ENCODE measurements at regions not wholly inside any gene's neighbourhood (a gene's known extent, or its start where the extent isn't known, plus 50 kb on each side); places are given as distances from the start of the nearest gene placed in this dataset.

DNA sequence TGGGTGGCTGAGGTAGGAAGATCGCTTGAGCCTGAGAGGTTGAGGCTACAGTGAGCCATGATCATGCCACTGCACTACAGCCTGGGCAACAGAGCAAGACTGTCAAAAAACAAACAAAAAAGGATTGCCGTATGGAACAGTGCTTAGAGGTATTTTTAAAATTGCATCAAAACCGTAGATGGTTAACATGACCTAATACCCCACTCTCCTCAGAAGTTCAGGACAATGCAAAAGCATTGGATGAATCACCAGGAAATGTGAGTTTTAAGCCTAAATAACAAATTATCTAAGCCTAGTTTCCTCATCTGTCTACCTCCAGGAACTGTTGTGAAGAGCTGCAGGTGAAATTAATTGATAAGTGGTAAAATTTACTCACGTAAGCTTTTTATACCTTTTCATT, 123.8 kb upstream of the ID4 start:
- intact Hi-C loops (cut with micrococcal nuclease): no loop called here
- H3K36me3 Mint-ChIP-seq: no peaks in the 10 kb centered on the region
- Histone ChIP-seq H3K79me2 (ENCODE audit: insufficient read depth, low read length) (no peaks in the 10 kb centered on the region), H3K9me3 (replicated peaks in 1 of 2; ENCODE audit: control insufficient read depth in 1 of 2, insufficient read depth in 1 of 2, low read length in 2 of 2) (no peaks in the 10 kb centered on the region), H3K27ac (ENCODE audit: low read depth in 1 of 2, low read length in 2 of 2) (no peak overlapping the region), H3K27me3 (ENCODE audit: control insufficient read depth in 2 of 2, insufficient read depth in 2 of 2, low read length in 2 of 2) (no peaks in the 10 kb centered on the region), H2AFZ (ENCODE audit: insufficient read depth, low read depth, low read length, poor library complexity, severe bottlenecking) (no peak overlapping the region), H3K4me2 (replicated peaks; ENCODE audit: extremely low read depth, low read length, poor library complexity, severe bottlenecking) (no peak overlapping the region), H3K4me3 (replicated peaks in 1 of 3; ENCODE audit: low read depth in 2 of 3, low read length in 3 of 3) (no peak overlapping the region), H4K20me1 (ENCODE audit: insufficient read depth, low read length) (no peaks in the 10 kb centered on the region), H3K4me1 (ENCODE audit: control insufficient read depth in 1 of 2, insufficient read depth in 2 of 2, low read length in 2 of 2) (no peaks in the 10 kb centered on the region), H3K36me3 (replicated peaks in 1 of 2; ENCODE audit: control insufficient read depth in 1 of 2, insufficient read depth in 2 of 2, low read length in 2 of 2) (no peaks in the 10 kb centered on the region), H3K9ac (ENCODE audit: insufficient read depth, low read length, poor library complexity, severe bottlenecking) (no peak overlapping the region)
- no peaks in the 10 kb centered on the region for H3K4me1 Mint-ChIP-seq
- H3K27ac Mint-ChIP-seq: no peak overlapping the region
- H3K9me3 Mint-ChIP-seq: peaks cover 0 to 8% (median 0%) of the 10 kb centered on the region in 7 donors
- 88% methylated on average over 1 of the region's 4 CpGs for WGBS (ENCODE audit: insufficient coverage)
- TF ChIP-seq, protein P1, sequence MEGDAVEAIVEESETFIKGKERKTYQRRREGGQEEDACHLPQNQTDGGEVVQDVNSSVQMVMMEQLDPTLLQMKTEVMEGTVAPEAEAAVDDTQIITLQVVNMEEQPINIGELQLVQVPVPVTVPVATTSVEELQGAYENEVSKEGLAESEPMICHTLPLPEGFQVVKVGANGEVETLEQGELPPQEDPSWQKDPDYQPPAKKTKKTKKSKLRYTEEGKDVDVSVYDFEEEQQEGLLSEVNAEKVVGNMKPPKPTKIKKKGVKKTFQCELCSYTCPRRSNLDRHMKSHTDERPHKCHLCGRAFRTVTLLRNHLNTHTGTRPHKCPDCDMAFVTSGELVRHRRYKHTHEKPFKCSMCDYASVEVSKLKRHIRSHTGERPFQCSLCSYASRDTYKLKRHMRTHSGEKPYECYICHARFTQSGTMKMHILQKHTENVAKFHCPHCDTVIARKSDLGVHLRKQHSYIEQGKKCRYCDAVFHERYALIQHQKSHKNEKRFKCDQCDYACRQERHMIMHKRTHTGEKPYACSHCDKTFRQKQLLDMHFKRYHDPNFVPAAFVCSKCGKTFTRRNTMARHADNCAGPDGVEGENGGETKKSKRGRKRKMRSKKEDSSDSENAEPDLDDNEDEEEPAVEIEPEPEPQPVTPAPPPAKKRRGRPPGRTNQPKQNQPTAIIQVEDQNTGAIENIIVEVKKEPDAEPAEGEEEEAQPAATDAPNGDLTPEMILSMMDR (IDR thresholded peaks at IDR 0.05): no peak
- DNase-seq: no peak
- H3K4me3 Mint-ChIP-seq: no peak overlapping the region
- peaks cover 0 to 3% (median 0%) of the 10 kb centered on the region in 3 donors for H3K27me3 Mint-ChIP-seq (ENCODE audit: low read depth in 3 of 3)

DNA sequence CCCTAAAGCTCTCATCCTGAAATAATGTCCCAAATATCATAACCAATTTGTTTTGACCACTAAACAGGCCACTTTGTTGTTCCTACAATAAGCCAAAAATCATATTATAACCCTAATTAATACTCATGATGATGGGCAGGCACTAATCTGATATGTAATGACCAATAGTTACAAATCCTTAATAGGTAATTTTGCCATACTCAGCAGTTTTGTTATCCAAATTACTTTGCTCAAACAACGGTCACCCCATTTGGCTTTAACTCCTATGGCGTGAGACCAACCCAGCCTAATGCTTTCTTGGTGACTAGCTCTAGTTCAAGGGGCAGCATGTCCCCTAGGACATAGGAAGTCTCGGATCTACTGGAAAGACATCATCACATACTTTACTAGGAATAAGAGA, 123.2 kb upstream of the ID4 start:
- no peaks in the 10 kb centered on the region for H3K4me1 Mint-ChIP-seq
- Histone ChIP-seq H2AFZ (ENCODE audit: insufficient read depth, low read depth, low read length, poor library complexity, severe bottlenecking) (no peak overlapping the region), H3K4me3 (replicated peaks in 1 of 3; ENCODE audit: low read depth in 2 of 3, low read length in 3 of 3) (no peak overlapping the region), H3K27ac (ENCODE audit: low read depth in 1 of 2, low read length in 2 of 2) (no peak overlapping the region), H3K9ac (ENCODE audit: insufficient read depth, low read length, poor library complexity, severe bottlenecking) (no peak overlapping the region), H3K36me3 (replicated peaks in 1 of 2; ENCODE audit: control insufficient read depth in 1 of 2, insufficient read depth in 2 of 2, low read length in 2 of 2) (no peaks in the 10 kb centered on the region), H3K79me2 (ENCODE audit: insufficient read depth, low read length) (no peaks in the 10 kb centered on the region), H3K4me1 (ENCODE audit: control insufficient read depth in 1 of 2, insufficient read depth in 2 of 2, low read length in 2 of 2) (no peaks in the 10 kb centered on the region), H3K4me2 (replicated peaks; ENCODE audit: extremely low read depth, low read length, poor library complexity, severe bottlenecking) (no peak overlapping the region), H4K20me1 (ENCODE audit: insufficient read depth, low read length) (no peaks in the 10 kb centered on the region), H3K9me3 (replicated peaks in 1 of 2; ENCODE audit: control insufficient read depth in 1 of 2, insufficient read depth in 1 of 2, low read length in 2 of 2) (no peaks in the 10 kb centered on the region), H3K27me3 (ENCODE audit: control insufficient read depth in 2 of 2, insufficient read depth in 2 of 2, low read length in 2 of 2) (no peaks in the 10 kb centered on the region)
- DNase-seq: no peak
- no CpG with 5 or more reads among the region's 3 CpGs for WGBS (ENCODE audit: insufficient coverage)
- H3K27ac Mint-ChIP-seq: no peak overlapping the region
- no peaks in the 10 kb centered on the region for H3K36me3 Mint-ChIP-seq
- H3K9me3 Mint-ChIP-seq: peaks cover 0 to 8% (median 0%) of the 10 kb centered on the region in 7 donors
- TF ChIP-seq, protein P1 (IDR thresholded peaks at IDR 0.05): no peak
- H3K27me3 Mint-ChIP-seq (ENCODE audit: low read depth in 3 of 3): peaks cover 0 to 3% (median 0%) of the 10 kb centered on the region in 3 donors
- no peak overlapping the region for H3K4me3 Mint-ChIP-seq
- intact Hi-C loops (cut with micrococcal nuclease): no loop called here

Measured in CD14-positive monocyte (primary cell).